OCI-LY7 (cell line): ENCODE measurements at regions not wholly inside any gene's neighbourhood (a gene's known extent, or its start where the extent isn't known, plus 50 kb on each side); places are given as distances from the start of the nearest gene placed in this dataset.

Source experiments
- CTCF ChIP-seq: fragments of 200-600 bp; sonication (generic); conservative IDR thresholded peaks from 2 replicates; pipeline ENCODE4 v1.5.1; 2014; ENCODE audit warnings: mild to moderate bottlenecking, antibody characterized with exemption, low read length, moderate library complexity, mixed read lengths
- EZH2phosphoT487 ChIP-seq: fragments of 200-600 bp; sonication (generic); IDR thresholded peaks from 2 replicates; pipeline ENCODE4 v1.6.1; 2018; ENCODE audit warnings: low read depth, borderline replicate concordance, mild to moderate bottlenecking, mixed run types, antibody characterized with exemption, low read length, moderate library complexity, mixed read lengths

GRCh38 chr2:152942940-152943440, 224.6 kb downstream of the ARL6IP6 start:
- TF ChIP-seq EZH2phosphoT487 = no peak
- no peak for TF ChIP-seq CTCF
